PC-9 (cell line): ENCODE measurements at regions not wholly inside any gene's neighbourhood (a gene's known extent, or its start where the extent isn't known, plus 50 kb on each side); places are given as distances from the start of the nearest gene placed in this dataset.

Source experiments
- EZH2 ChIP-seq: fragments of 200-600 bp; sonication (generic); IDR thresholded peaks from 2 replicates; pipeline ENCODE4 v1.8.0; 2017; ENCODE audit warnings: antibody characterized with exemption, low read depth
- TF ChIP-seq, protein P1 (sequence below): fragments of 200-600 bp; sonication (generic); conservative IDR thresholded peaks from 2 replicates; pipeline ENCODE4 v1.6.1; 2017; ENCODE audit warnings: mixed run types, antibody characterized with exemption, mild to moderate bottlenecking, moderate library complexity

DNA sequence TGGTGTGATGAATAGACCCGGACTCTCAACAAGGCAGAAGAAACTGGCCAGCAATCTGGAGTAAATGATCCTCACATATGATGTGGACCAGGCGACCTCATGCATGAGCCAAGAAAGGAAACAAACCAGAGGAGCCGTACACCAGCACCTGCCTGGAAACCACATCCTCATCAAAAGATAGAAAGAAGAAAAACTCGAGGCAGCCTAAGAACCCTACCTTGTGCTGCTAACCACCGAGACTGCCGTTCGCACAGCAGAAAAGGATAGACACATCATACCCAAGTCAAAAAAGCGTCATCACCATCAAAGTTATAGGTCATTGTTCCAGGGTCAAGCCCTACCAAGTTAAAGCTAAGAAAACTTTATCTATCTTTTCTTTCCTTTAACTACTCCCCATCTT is 66.7 kb downstream of the RESF1 start:
- TF ChIP-seq, protein P1, sequence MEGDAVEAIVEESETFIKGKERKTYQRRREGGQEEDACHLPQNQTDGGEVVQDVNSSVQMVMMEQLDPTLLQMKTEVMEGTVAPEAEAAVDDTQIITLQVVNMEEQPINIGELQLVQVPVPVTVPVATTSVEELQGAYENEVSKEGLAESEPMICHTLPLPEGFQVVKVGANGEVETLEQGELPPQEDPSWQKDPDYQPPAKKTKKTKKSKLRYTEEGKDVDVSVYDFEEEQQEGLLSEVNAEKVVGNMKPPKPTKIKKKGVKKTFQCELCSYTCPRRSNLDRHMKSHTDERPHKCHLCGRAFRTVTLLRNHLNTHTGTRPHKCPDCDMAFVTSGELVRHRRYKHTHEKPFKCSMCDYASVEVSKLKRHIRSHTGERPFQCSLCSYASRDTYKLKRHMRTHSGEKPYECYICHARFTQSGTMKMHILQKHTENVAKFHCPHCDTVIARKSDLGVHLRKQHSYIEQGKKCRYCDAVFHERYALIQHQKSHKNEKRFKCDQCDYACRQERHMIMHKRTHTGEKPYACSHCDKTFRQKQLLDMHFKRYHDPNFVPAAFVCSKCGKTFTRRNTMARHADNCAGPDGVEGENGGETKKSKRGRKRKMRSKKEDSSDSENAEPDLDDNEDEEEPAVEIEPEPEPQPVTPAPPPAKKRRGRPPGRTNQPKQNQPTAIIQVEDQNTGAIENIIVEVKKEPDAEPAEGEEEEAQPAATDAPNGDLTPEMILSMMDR, result no peak
- TF ChIP-seq EZH2, result no peak
